GM19452 (cell line): ENCODE measurements at regions not wholly inside any gene's neighbourhood (a gene's known extent, or its start where the extent isn't known, plus 50 kb on each side); places are given as distances from the start of the nearest gene placed in this dataset.
"Not testable (repeated sequence)": the region's sequence is repeated elsewhere in the genome, so short reads cannot be mapped to it uniquely, and the experiment has no call there.

ENCODE experiments used
- ATAC-seq: cut with Tn5 transposase; IDR thresholded peaks from one replicate; pipeline ENCODE4 v1.9.1; 2021; ENCODE audit not compliant: unreplicated experiment

GRCh38 chr11:67877316-67877715 lies 126.6 kb downstream of the UNC93B1 start:
- not testable (repeated sequence) for ATAC-seq

- ATAC-seq = not testable (repeated sequence)
These were observed 130.7 kb downstream of the UNC93B1 start for GRCh38 chr11:67873223-67873622.

- ATAC-seq = not testable (repeated sequence)
These were observed 132.7 kb downstream of the UNC93B1 start for GRCh38 chr11:67871168-67871567.

GRCh38 chr11:67862896-67863295 lies 141.0 kb downstream of the UNC93B1 start:
- ATAC-seq = not testable (repeated sequence)

GRCh38 chr11:67859513-67860161 lies 144.3 kb downstream of the UNC93B1 start:
- ATAC-seq = not testable (repeated sequence)

GRCh38 chr11:67850747-67851146 lies 153.2 kb downstream of the UNC93B1 start:
- not testable (repeated sequence) for ATAC-seq

- ATAC-seq = not testable (repeated sequence)
These were observed 154.1 kb downstream of the UNC93B1 start for GRCh38 chr11:67849766-67850165.

- ATAC-seq = not testable (repeated sequence)
These were observed 155.7 kb downstream of the UNC93B1 start for GRCh38 chr11:67847896-67848875.

GRCh38 chr11:67846303-67846702 lies 157.6 kb downstream of the UNC93B1 start:
- ATAC-seq = not testable (repeated sequence)

GRCh38 chr11:67845296-67845695 lies 158.6 kb downstream of the UNC93B1 start:
- not testable (repeated sequence) for ATAC-seq

GRCh38 chr11:67840599-67840998 lies 163.3 kb downstream of the UNC93B1 start:
- ATAC-seq = not testable (repeated sequence)

- ATAC-seq = not testable (repeated sequence)
These were observed 155.7 kb upstream of the ALDH3B2 start for GRCh38 chr11:67830152-67830551.

GRCh38 chr11:67826951-67827296 lies 152.5 kb upstream of the ALDH3B2 start:
- not testable (repeated sequence) for ATAC-seq

GRCh38 chr11:67826028-67826950 lies 151.9 kb upstream of the ALDH3B2 start:
- not testable (repeated sequence) for ATAC-seq

GRCh38 chr11:67824861-67825260 lies 150.4 kb upstream of the ALDH3B2 start:
- not testable (repeated sequence) for ATAC-seq

- ATAC-seq = no peak
These were observed 145.7 kb upstream of the ALDH3B2 start for GRCh38 chr11:67820081-67820480.

GRCh38 chr11:67817558-67817957 lies 143.1 kb upstream of the ALDH3B2 start:
- not testable (repeated sequence) for ATAC-seq

GRCh38 chr11:67809301-67809700 lies 134.9 kb upstream of the ALDH3B2 start:
- ATAC-seq = not testable (repeated sequence)

GRCh38 chr11:67807896-67808295 lies 133.5 kb upstream of the ALDH3B2 start:
- ATAC-seq = not testable (repeated sequence)

- ATAC-seq = not testable (repeated sequence)
These were observed 132.4 kb upstream of the ALDH3B2 start for GRCh38 chr11:67806728-67807235.
